Choroid plexus epithelial cell (primary cell): ENCODE measurements at regions not wholly inside any gene's neighbourhood (a gene's known extent, or its start where the extent isn't known, plus 50 kb on each side); places are given as distances from the start of the nearest gene placed in this dataset.
"Not testable (repeated sequence)": the region's sequence is repeated elsewhere in the genome, so short reads cannot be mapped to it uniquely, and the experiment has no call there.

ENCODE experiments used
- DNase-seq: peaks from one replicate; pipeline ENCODE4 v3.0.0-alpha.2; 2010; ENCODE audit warnings: low read depth
- H3K4me3 ChIP-seq: 2 replicates; pipeline ENCODE4 v1.5.1; 2011; ENCODE audit warnings: low read depth, mild to moderate bottlenecking, control low read depth, low read length, moderate library complexity
- TF ChIP-seq, protein P1 (sequence below): conservative IDR thresholded peaks from 2 replicates; pipeline ENCODE4 v1.5.1; 2011; ENCODE audit warnings: low read depth, mild to moderate bottlenecking, control low read depth, inconsistent platforms, low read length, moderate library complexity

- TF ChIP-seq, protein P1, sequence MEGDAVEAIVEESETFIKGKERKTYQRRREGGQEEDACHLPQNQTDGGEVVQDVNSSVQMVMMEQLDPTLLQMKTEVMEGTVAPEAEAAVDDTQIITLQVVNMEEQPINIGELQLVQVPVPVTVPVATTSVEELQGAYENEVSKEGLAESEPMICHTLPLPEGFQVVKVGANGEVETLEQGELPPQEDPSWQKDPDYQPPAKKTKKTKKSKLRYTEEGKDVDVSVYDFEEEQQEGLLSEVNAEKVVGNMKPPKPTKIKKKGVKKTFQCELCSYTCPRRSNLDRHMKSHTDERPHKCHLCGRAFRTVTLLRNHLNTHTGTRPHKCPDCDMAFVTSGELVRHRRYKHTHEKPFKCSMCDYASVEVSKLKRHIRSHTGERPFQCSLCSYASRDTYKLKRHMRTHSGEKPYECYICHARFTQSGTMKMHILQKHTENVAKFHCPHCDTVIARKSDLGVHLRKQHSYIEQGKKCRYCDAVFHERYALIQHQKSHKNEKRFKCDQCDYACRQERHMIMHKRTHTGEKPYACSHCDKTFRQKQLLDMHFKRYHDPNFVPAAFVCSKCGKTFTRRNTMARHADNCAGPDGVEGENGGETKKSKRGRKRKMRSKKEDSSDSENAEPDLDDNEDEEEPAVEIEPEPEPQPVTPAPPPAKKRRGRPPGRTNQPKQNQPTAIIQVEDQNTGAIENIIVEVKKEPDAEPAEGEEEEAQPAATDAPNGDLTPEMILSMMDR = no peak
- H3K4me3 ChIP-seq = no peak overlapping the region
- DNase-seq = no peak
Measured at GRCh38 chr1:121587777-121588176, 403.0 kb downstream of the SRGAP2C start.

- DNase-seq = no peak
- TF ChIP-seq, protein P1 = no peak
- no peak overlapping the region for H3K4me3 ChIP-seq
Measured at GRCh38 chr1:121594096-121594495, 409.3 kb downstream of the SRGAP2C start.

DNA sequence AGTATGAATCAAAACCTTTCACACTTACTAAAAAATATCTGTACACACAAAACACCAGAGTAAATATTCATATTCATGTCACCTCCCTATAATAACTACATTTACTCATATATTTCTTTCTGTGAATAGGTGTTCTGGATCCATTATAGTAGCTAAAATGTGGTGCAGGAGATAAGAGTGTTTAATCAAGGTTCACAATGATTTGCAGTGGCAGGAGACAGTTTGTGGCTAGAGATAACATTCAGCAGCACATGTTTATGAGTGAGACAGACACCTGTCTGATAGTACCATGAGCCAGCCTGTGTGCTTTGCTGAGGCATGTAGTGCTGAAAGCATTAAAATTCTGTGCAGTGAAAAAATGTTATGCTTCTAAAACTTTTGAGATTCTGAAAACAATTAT lies 410.3 kb downstream of the SRGAP2C start:
- no peak for DNase-seq
- H3K4me3 ChIP-seq = no peak overlapping the region
- TF ChIP-seq, protein P1 = no peak

GRCh38 chr1:121604843-121605444 lies 420.2 kb downstream of the SRGAP2C start:
- not testable (repeated sequence) for H3K4me3 ChIP-seq, DNase-seq

DNA sequence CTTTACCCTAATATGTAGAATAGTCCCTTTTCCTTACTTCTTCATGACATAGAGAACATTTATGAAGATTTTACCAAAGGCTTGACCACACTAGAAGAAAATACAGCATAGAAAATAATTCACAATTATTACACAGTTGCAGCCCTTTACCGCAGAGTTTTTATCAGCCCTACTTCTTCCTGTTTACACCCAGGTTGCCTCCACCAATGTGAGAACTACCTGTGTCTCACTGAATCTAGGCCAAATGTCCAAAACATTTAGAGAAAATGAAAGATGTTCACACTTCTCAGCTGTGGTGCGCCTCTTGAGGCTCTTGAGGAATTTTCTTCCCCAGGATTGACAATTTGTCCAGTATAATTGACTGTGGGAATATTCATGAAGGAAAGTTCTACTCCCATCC lies 422.7 kb downstream of the SRGAP2C start:
- not testable (repeated sequence) for H3K4me3 ChIP-seq, DNase-seq
